A673 (cell line): ENCODE measurements at regions not wholly inside any gene's neighbourhood (a gene's known extent, or its start where the extent isn't known, plus 50 kb on each side); places are given as distances from the start of the nearest gene placed in this dataset.

ENCODE experiments used
- EZH2 ChIP-seq: fragments of 200-600 bp; sonication (generic); IDR thresholded peaks from 2 replicates; pipeline ENCODE4 v1.6.1; 2017; ENCODE audit warnings: borderline replicate concordance, low read depth, mild to moderate bottlenecking, mixed read lengths, antibody characterized with exemption, low read length; ENCODE audit not compliant: poor library complexity, severe bottlenecking
- TF ChIP-seq, protein P1 (sequence below): fragments of 300-800, 200-600 bp; sonication (generic); conservative IDR thresholded peaks from 2 replicates; pipeline ENCODE4 v1.5.1; 2017; ENCODE audit warnings: low read depth, mild to moderate bottlenecking, antibody characterized with exemption, low read length, moderate library complexity, mixed read lengths

DNA sequence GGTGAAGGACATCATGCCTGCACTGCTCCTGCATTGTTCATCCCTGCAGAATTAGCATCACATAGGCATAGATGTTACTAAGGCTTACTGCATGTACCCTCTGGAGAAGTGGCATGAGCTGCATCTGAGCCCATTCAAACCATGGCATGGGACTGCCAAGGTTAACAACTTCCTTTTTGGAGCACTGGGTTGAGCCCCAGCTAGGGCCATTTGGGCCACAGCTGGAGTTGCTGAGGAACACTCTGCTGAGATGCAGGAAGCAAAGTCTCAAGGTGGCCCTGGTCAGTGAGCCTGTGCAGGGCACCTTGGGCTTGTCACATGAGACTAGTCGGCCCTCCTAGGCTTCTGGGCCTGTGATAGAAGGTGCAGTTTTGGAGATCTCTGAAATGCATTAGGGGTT, 511.2 kb downstream of the C12orf50 start:
- TF ChIP-seq, protein P1, sequence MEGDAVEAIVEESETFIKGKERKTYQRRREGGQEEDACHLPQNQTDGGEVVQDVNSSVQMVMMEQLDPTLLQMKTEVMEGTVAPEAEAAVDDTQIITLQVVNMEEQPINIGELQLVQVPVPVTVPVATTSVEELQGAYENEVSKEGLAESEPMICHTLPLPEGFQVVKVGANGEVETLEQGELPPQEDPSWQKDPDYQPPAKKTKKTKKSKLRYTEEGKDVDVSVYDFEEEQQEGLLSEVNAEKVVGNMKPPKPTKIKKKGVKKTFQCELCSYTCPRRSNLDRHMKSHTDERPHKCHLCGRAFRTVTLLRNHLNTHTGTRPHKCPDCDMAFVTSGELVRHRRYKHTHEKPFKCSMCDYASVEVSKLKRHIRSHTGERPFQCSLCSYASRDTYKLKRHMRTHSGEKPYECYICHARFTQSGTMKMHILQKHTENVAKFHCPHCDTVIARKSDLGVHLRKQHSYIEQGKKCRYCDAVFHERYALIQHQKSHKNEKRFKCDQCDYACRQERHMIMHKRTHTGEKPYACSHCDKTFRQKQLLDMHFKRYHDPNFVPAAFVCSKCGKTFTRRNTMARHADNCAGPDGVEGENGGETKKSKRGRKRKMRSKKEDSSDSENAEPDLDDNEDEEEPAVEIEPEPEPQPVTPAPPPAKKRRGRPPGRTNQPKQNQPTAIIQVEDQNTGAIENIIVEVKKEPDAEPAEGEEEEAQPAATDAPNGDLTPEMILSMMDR = no peak
- TF ChIP-seq EZH2 = no peak
